Panc1 (cell line): ENCODE measurements at regions not wholly inside any gene's neighbourhood (a gene's known extent, or its start where the extent isn't known, plus 50 kb on each side); places are given as distances from the start of the nearest gene placed in this dataset.

Source experiments
- ATAC-seq: fragments of 200-7000 bp; cut with Tn5 transposase; 2 replicates; pipeline ENCODE4 v1.9.1; 2020; ENCODE audit warnings: mild to moderate bottlenecking, moderate library complexity
- BruUV-seq: library from RNA; stranded (reverse); fragments of 400-500 nt; replicated peaks from 2 replicates; lab custom pipeline; 2021; lab: Mats Ljungman, UMichigan
- CTCF ChIA-PET: fragments of 300-600 bp; sonication (Branson Sonifier 250); formaldehyde crosslinking; loops from one replicate; lab custom pipeline; 2022; ENCODE audit warnings: antibody characterized with exemption; lab: Charles Lee
- POLR2A ChIA-PET: fragments of 300-600 bp; sonication (Branson Sonifier 250); formaldehyde crosslinking; loops from one replicate; lab custom pipeline; 2022; ENCODE audit warnings: antibody characterized with exemption; lab: Charles Lee
- DNase-seq: peaks from one replicate; pipeline ENCODE4 v3.0.0-alpha.2; 2010; ENCODE audit warnings: low read depth, low spot score
- H3K27ac ChIP-seq: 2 replicates; pipeline ENCODE4 v1.5.1; 2011; ENCODE audit warnings: mild to moderate bottlenecking, low read length, inconsistent platforms
- H3K27me3 ChIP-seq: fragments of 200-500 bp; sonication (Bioruptor generic); 2 replicates; pipeline ENCODE4 v1.6.0; 2014; ENCODE audit warnings: low read length, inconsistent platforms; ENCODE audit not compliant: control insufficient read depth, insufficient read depth
- H3K36me3 ChIP-seq: fragments of 200-500 bp; sonication (Bioruptor generic); 2 replicates; pipeline ENCODE4 v1.5.1; 2014; ENCODE audit warnings: inconsistent platforms, mild to moderate bottlenecking, low read length, moderate library complexity; ENCODE audit not compliant: control insufficient read depth, insufficient read depth
- H3K4me1 ChIP-seq: 2 replicates; pipeline ENCODE4 v1.5.1; 2011; ENCODE audit warnings: inconsistent platforms, mild to moderate bottlenecking, low read length, moderate library complexity; ENCODE audit not compliant: control insufficient read depth, insufficient read depth
- H3K4me3 ChIP-seq, 2 experiments: 2 replicates each; pipeline ENCODE4 v1.5.1; 2011 to 2012; ENCODE audit warnings: low read depth in 2 of 2, low read length in 2 of 2, mild to moderate bottlenecking in 2 of 2, inconsistent platforms in 1 of 2, moderate library complexity in 1 of 2
- H3K9me3 ChIP-seq: fragments of 200-500 bp; sonication (Bioruptor generic); 2 replicates; pipeline ENCODE4 v1.5.1; 2014; ENCODE audit warnings: low read depth, mild to moderate bottlenecking, inconsistent platforms, low read length, moderate library complexity; ENCODE audit not compliant: control insufficient read depth, insufficient read depth
- POLR2AphosphoS5 ChIP-seq: IDR thresholded peaks from 2 replicates; pipeline ENCODE4 v1.6.1; 2012; ENCODE audit warnings: mild to moderate bottlenecking, low read depth, low read length, moderate library complexity
- SIN3A ChIP-seq: IDR thresholded peaks from 2 replicates; pipeline ENCODE4 v1.6.1; 2012; ENCODE audit warnings: low read depth, mild to moderate bottlenecking, low read length, moderate library complexity, borderline replicate concordance; ENCODE audit not compliant: insufficient read depth
- TCF7L2 ChIP-seq: IDR thresholded peaks from 2 replicates; pipeline ENCODE4 v1.6.1; 2011; ENCODE audit warnings: mild to moderate bottlenecking, low read depth, low read length, inconsistent platforms
- in situ Hi-C: cut with HindIII; loops from 2 replicates; pipeline ENCODE4 v1.10.0; 2016; ENCODE audit warnings: low sequenced_read_pairs, low pct_unique_long_range_greater_than_20kb
- intact Hi-C: fragments of 100-400 bp; cut with micrococcal nuclease; formaldehyde crosslinking; loops from one replicate; pipeline ENCODE4 v1.10.0; 2022; ENCODE audit not compliant: unreplicated experiment
- TF ChIP-seq, protein P1 (sequence below): fragments of 450-650 bp; IDR thresholded peaks from 2 replicates; pipeline ENCODE4 v1.5.1; 2017; ENCODE audit warnings: mild to moderate bottlenecking
- TF ChIP-seq, protein P2 (sequence below), 2 experiments: IDR thresholded peaks; 2 replicates each; pipeline ENCODE4 v1.6.1; 2011 to 2012; ENCODE audit warnings: low read depth in 2 of 2, control low read depth in 1 of 2, low read length in 1 of 2, mild to moderate bottlenecking in 1 of 2, moderate library complexity in 1 of 2; ENCODE audit not compliant: insufficient read depth in 1 of 2

DNA sequence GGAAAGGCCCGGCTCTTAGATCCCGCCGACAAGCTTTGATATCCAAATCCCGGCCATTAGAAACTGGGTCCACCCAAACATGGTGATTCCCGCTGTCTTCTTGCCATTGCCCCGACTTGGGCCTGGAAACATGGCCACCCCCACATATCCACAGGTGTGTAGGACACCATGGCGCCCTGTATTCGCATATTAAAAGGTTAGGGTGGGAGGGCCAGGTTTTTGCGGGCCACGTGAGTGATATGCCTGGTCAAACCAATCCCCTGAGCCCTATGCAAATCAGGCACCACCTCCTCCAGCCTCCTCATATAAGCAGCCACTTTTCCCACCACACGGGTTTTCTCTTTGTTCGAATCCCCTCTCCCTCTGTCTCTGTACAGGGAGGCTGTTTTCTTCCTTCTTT, 766.4 kb downstream of the UQCRFS1 start:
- Histone ChIP-seq H3K9me3 (no peaks in the 10 kb centered on the region), H3K36me3 (no peaks in the 10 kb centered on the region), H3K27me3 (peaks cover 7% of the 10 kb centered on the region; the same call in 1 of the 2 replicates), H3K4me3 (no peak overlapping the region), H3K4me1 (no peaks in the 10 kb centered on the region), H3K27ac (no peak overlapping the region)
- in situ Hi-C loops (no loop called here), intact Hi-C loops (no loop called here)
- POLR2A ChIA-PET: no interaction called here
- CTCF ChIA-PET: no interaction called here
- no TSS peak for BruUV-seq
- TF ChIP-seq SIN3A (no peak), TCF7L2 (no peak)
- TF ChIP-seq, protein P1, sequence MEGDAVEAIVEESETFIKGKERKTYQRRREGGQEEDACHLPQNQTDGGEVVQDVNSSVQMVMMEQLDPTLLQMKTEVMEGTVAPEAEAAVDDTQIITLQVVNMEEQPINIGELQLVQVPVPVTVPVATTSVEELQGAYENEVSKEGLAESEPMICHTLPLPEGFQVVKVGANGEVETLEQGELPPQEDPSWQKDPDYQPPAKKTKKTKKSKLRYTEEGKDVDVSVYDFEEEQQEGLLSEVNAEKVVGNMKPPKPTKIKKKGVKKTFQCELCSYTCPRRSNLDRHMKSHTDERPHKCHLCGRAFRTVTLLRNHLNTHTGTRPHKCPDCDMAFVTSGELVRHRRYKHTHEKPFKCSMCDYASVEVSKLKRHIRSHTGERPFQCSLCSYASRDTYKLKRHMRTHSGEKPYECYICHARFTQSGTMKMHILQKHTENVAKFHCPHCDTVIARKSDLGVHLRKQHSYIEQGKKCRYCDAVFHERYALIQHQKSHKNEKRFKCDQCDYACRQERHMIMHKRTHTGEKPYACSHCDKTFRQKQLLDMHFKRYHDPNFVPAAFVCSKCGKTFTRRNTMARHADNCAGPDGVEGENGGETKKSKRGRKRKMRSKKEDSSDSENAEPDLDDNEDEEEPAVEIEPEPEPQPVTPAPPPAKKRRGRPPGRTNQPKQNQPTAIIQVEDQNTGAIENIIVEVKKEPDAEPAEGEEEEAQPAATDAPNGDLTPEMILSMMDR: no peak
- no peak for DNase-seq
- ATAC-seq: no peak

DNA sequence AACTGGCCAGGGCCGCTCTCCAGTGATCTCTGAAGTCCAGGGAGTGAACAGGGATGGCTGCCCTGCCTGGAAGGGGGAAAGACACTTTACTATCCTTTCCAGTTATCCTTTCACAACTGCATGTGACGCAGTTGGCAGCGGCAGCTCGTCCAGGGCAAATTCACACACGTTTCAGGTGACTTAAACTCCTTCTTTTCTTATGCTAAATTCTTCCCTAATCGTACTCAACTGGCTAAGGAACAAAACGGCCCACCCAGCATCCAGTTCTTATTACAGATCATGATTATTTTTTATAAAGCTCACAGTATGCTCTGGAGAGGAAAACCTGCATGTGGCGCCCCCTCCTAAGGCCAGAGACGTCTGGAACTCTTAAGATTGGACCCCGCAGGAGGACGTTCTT, 767.1 kb downstream of the UQCRFS1 start:
- no peak overlapping the region for H3K4me3 ChIP-seq
- H3K27me3 ChIP-seq: peaks cover 11% of the 10 kb centered on the region; the same call in 1 of the 2 replicates
- DNase-seq: no peak
- H3K9me3 ChIP-seq: no peaks in the 10 kb centered on the region
- in situ Hi-C loops: no loop called here
- no peak overlapping the region for H3K27ac ChIP-seq
- ATAC-seq: no peak
- no peaks in the 10 kb centered on the region for H3K4me1 ChIP-seq
- BruUV-seq: no TSS peak
- TF ChIP-seq TCF7L2 (no peak), SIN3A (no peak), POLR2AphosphoS5 (no peak)
- TF ChIP-seq, protein P1: no peak
- TF ChIP-seq, protein P2, sequence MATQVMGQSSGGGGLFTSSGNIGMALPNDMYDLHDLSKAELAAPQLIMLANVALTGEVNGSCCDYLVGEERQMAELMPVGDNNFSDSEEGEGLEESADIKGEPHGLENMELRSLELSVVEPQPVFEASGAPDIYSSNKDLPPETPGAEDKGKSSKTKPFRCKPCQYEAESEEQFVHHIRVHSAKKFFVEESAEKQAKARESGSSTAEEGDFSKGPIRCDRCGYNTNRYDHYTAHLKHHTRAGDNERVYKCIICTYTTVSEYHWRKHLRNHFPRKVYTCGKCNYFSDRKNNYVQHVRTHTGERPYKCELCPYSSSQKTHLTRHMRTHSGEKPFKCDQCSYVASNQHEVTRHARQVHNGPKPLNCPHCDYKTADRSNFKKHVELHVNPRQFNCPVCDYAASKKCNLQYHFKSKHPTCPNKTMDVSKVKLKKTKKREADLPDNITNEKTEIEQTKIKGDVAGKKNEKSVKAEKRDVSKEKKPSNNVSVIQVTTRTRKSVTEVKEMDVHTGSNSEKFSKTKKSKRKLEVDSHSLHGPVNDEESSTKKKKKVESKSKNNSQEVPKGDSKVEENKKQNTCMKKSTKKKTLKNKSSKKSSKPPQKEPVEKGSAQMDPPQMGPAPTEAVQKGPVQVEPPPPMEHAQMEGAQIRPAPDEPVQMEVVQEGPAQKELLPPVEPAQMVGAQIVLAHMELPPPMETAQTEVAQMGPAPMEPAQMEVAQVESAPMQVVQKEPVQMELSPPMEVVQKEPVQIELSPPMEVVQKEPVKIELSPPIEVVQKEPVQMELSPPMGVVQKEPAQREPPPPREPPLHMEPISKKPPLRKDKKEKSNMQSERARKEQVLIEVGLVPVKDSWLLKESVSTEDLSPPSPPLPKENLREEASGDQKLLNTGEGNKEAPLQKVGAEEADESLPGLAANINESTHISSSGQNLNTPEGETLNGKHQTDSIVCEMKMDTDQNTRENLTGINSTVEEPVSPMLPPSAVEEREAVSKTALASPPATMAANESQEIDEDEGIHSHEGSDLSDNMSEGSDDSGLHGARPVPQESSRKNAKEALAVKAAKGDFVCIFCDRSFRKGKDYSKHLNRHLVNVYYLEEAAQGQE (IDR thresholded peaks at IDR 0.05; ENCODE audit: insufficient read depth in 1 of 2, low read depth in 2 of 2, low read length in 1 of 2): no peak
- H3K36me3 ChIP-seq: no peaks in the 10 kb centered on the region
- CTCF ChIA-PET: no interaction called here
- POLR2A ChIA-PET: no interaction called here
- intact Hi-C loops: no loop called here
